ENCODE measurements at regions not wholly inside any gene's neighbourhood (a gene's known extent, or its start where the extent isn't known, plus 50 kb on each side); places are given as distances from the start of the nearest gene placed in this dataset.

- Mint-ChIP-seq H3K4me3 (ENCODE audit: unreplicated experiment) (no peak overlapping the region), H3K36me3 (ENCODE audit: low read depth) (peaks cover 4% of the 10 kb centered on the region), H3K4me1 (ENCODE audit: low read depth) (peaks cover 2% of the 10 kb centered on the region), H3K27ac (ENCODE audit: unreplicated experiment) (no peak overlapping the region), H3K9me3 (ENCODE audit: low read depth) (peaks cover 14% of the 10 kb centered on the region), H3K27me3 (ENCODE audit: low read depth) (no peaks in the 10 kb centered on the region)
- TF ChIP-seq CTCF (IDR thresholded peaks at IDR 0.05): no peak
- no peak for DNase-seq (ENCODE audit: low spot score)
These were observed 140.9 kb downstream of the EDN1 start for GRCh38 chr6:12431023-12431422.

- H3K27ac Mint-ChIP-seq (ENCODE audit: unreplicated experiment): no peak overlapping the region
These were observed 146.1 kb downstream of the EDN1 start for GRCh38 chr6:12436224-12436623.

GRCh38 chr6:12436683-12437082, 146.5 kb downstream of the EDN1 start:
- no peak for DNase-seq (ENCODE audit: low spot score)
- no peak overlapping the region for H3K4me3 Mint-ChIP-seq (ENCODE audit: unreplicated experiment)

More at GRCh38 chr6:12436224-12436623, 146.1 kb downstream of the EDN1 start:
- Mint-ChIP-seq H3K4me1 (ENCODE audit: low read depth) (peaks cover 17% of the 10 kb centered on the region), H3K4me3 (ENCODE audit: unreplicated experiment) (no peak overlapping the region), H3K27me3 (ENCODE audit: low read depth) (peaks cover under 1% of the 10 kb centered on the region), H3K9me3 (ENCODE audit: low read depth) (peaks cover 18% of the 10 kb centered on the region), H3K36me3 (ENCODE audit: low read depth) (peaks cover 4% of the 10 kb centered on the region)
- TF ChIP-seq CTCF (IDR thresholded peaks at IDR 0.05): no peak
- DNase-seq (ENCODE audit: low spot score): no peak

GRCh38 chr6:12439296-12439695, 149.1 kb downstream of the EDN1 start:
- no peak for TF ChIP-seq CTCF (IDR thresholded peaks at IDR 0.05)
- peaks cover 8% of the 10 kb centered on the region for H3K27me3 Mint-ChIP-seq (ENCODE audit: low read depth)
- peaks cover 2% of the 10 kb centered on the region for H3K36me3 Mint-ChIP-seq (ENCODE audit: low read depth)
- peaks cover 17% of the 10 kb centered on the region for H3K4me1 Mint-ChIP-seq (ENCODE audit: low read depth)
- DNase-seq (ENCODE audit: low spot score): no peak
- H3K9me3 Mint-ChIP-seq (ENCODE audit: low read depth): peaks cover 12% of the 10 kb centered on the region
- H3K27ac Mint-ChIP-seq (ENCODE audit: unreplicated experiment): no peak overlapping the region
- no peak overlapping the region for H3K4me3 Mint-ChIP-seq (ENCODE audit: unreplicated experiment)

More at GRCh38 chr6:12436683-12437082, 146.5 kb downstream of the EDN1 start:
- peaks cover 2% of the 10 kb centered on the region for H3K27me3 Mint-ChIP-seq (ENCODE audit: low read depth)
- no peak for TF ChIP-seq CTCF (IDR thresholded peaks at IDR 0.05)
- H3K4me1 Mint-ChIP-seq (ENCODE audit: low read depth): peaks cover 17% of the 10 kb centered on the region
- peaks cover 18% of the 10 kb centered on the region for H3K9me3 Mint-ChIP-seq (ENCODE audit: low read depth)
- H3K27ac Mint-ChIP-seq (ENCODE audit: unreplicated experiment): no peak overlapping the region
- peaks cover 4% of the 10 kb centered on the region for H3K36me3 Mint-ChIP-seq (ENCODE audit: low read depth)

- DNase-seq (ENCODE audit: low spot score): no peak
- Mint-ChIP-seq H3K27ac (ENCODE audit: unreplicated experiment) (no peak overlapping the region), H3K27me3 (ENCODE audit: low read depth) (peaks cover 12% of the 10 kb centered on the region), H3K36me3 (ENCODE audit: low read depth) (no peaks in the 10 kb centered on the region), H3K4me1 (ENCODE audit: low read depth) (peaks cover 15% of the 10 kb centered on the region), H3K4me3 (ENCODE audit: unreplicated experiment) (no peak overlapping the region), H3K9me3 (ENCODE audit: low read depth) (peaks cover 4% of the 10 kb centered on the region)
- TF ChIP-seq CTCF (IDR thresholded peaks at IDR 0.05): no peak
These were observed 150.8 kb downstream of the EDN1 start for GRCh38 chr6:12440981-12441380.
